ENCODE measurements at regions not wholly inside any gene's neighbourhood (a gene's known extent, or its start where the extent isn't known, plus 50 kb on each side); places are given as distances from the start of the nearest gene placed in this dataset.
A peak's percentile ranks its signal among the peaks of the same experiment; 100 is the strongest.
"Not testable (repeated sequence)": the region's sequence is repeated elsewhere in the genome, so short reads cannot be mapped to it uniquely, and the experiment has no call there.

DNA sequence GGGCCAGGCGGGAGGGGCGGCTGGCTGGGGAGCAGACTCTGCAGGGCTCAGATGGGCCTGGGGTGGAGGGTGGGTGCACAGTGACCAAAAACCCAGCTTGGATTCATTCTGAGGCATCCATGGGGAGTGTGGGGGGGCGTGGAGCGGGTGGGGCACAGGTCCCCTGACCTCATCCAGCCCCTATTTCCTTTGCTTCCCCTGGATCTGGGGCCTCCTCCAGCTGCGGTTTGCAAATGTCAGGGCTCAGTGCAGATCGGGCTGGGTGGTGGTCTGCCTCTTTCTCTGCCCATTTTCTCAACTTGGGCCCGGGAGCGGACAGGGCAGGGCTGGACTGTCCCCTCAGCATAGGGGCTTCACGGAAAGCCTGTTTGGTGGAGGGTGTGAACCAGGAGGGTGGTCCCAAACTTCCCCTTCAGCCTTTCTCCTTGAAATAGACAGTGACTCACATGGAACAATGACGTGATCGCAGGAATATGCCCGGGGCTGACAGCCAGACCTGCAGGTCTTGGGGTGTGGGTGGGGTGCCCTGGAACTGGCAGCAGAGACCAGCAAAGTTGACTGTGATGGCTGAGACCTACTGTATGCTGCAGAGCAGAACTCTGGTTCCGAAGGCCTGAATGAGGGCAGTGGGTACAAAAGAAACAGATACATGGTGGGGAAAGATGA, 72.9 kb upstream of the PODXL start:
- ATAC-seq (no peak), DNase-seq (ENCODE audit: low spot score in 2 of 2) (no peak)
- H3K9me3 Mint-ChIP-seq, result no peaks in the 10 kb centered on the region
- H3K27ac Mint-ChIP-seq, result peak overlapping the region in 1 of 2 donors; percentile 29
- H3K36me3 Mint-ChIP-seq, result no peaks in the 10 kb centered on the region

DNA sequence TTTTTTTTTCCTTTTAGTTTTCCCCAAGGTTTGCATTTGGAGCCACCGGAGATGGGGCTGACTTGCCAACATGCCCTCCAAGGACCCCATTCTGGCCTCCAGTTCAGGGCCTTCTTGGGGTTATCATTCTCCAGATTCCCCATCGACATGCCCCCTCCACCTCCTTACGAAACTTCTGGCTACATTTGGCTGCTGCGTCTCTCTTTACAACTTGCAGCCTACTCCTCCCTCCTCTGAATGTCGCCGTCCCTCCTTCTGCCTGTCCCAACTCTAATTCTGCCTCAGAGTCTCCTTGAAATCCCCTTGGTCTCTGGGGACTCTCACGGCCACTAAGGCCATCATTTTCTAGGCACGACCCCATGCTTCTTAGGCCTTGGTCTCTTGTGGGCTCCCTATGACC, 72.2 kb upstream of the PODXL start:
- H3K27ac Mint-ChIP-seq, result no peak overlapping the region
- no peak for ATAC-seq
- no peaks in the 10 kb centered on the region for H3K36me3 Mint-ChIP-seq
- no peak for DNase-seq (ENCODE audit: low spot score in 2 of 2)
- no peaks in the 10 kb centered on the region for H3K9me3 Mint-ChIP-seq

DNA sequence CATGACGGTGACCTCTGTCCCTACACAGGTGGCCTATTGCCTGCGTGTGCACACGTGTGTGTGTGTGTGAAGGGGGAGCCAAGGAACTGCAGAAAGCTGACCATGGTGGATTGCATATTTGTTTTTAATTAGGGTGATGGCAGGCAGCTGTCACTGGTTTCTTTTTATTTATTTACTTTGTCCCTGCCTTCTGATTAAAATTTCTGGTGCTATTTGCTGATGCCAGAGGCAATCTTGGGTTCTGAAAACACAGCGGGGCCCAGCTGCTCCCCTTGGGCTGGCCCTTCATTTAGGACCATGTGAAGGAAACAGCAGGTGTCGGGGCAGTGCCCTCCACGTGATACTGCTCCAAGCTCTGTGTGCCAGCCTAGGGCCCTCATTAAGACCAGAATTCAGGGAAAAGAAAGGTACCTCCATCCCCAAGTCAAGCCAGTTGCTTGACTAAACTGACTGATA, 71.3 kb upstream of the PODXL start:
- Mint-ChIP-seq H3K9me3 (no peaks in the 10 kb centered on the region), H3K27ac (no peak overlapping the region), H3K36me3 (no peaks in the 10 kb centered on the region)
- ATAC-seq, result no peak
- no peak for DNase-seq (ENCODE audit: low spot score in 2 of 2)

DNA sequence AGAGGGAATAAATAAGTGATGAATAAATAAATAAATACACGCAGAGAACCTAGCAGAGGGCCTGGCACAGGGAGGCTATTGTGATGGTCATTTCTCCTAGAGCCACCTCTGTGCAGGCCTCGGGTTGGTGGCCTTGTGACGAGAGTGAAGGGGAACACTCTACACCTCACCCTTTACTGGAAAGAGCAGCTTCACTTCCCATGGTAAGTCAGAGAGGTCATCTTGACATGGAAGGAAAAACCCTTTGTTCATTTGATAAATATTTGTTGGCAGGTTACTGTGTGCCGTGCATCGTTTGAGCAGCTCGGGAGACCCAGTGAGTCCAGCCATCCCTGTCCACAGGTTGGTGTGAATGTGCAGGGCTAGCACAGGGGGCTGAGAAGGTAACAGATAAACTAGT, 70.2 kb upstream of the PODXL start:
- H3K27ac Mint-ChIP-seq, result no peak overlapping the region
- DNase-seq (ENCODE audit: low spot score in 2 of 2), result no peak
- H3K9me3 Mint-ChIP-seq, result no peaks in the 10 kb centered on the region
- no peak for ATAC-seq
- H3K36me3 Mint-ChIP-seq, result no peaks in the 10 kb centered on the region

DNA sequence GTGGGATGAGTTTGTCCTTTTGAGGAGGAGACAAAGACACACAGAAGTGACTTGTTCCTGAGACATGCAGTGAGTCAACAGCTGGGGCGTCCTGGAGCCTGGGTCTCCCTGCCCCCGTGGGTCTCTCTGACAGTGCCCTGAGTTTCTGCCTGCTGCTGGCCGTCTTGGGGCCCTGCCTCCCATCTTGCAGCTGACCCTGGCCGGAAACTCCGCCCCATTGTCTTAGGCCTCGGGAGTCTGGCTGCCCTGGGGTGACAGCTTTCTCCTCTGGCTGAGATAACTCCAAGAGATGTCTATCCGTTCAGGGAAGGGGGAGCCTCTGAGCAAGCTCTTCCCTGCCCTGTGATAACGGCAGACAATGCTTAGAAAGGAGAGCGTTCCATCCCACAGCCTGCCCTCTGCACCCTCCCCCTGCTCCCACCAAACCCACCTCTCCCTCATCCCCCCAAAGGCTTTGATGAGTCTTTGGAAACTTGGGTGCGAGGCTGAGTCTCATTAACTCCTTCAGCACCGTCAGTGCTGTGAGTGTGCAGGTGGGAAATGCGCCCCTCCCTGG, 69.5 kb upstream of the PODXL start:
- no peaks in the 10 kb centered on the region for H3K36me3 Mint-ChIP-seq
- no peak overlapping the region for H3K27ac Mint-ChIP-seq
- no peak for DNase-seq (ENCODE audit: low spot score in 2 of 2)
- ATAC-seq, result no peak
- H3K9me3 Mint-ChIP-seq, result no peaks in the 10 kb centered on the region

DNA sequence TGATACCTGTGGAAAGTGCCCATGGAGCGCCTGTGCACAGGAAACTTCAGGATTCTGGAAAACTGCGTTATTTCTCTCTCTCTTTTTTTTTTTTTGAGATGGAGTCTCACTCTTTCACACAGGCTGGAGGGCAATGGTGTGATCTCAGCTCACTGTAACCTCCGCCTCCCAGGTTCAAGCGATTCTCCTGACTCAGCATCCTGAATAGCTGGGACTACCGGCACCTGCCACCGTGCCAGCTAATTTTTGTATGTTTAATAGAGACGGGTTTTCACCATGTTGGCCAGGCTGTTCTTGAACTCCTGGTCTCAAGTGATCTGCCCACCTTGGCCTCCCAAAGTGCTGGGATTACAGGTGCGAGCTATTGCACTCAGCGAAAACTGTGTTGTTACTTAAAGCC, 68.9 kb upstream of the PODXL start:
- not testable (repeated sequence) for ATAC-seq; DNase-seq (ENCODE audit: low spot score in 2 of 2); H3K36me3 Mint-ChIP-seq; H3K9me3 Mint-ChIP-seq; H3K27ac Mint-ChIP-seq

DNA sequence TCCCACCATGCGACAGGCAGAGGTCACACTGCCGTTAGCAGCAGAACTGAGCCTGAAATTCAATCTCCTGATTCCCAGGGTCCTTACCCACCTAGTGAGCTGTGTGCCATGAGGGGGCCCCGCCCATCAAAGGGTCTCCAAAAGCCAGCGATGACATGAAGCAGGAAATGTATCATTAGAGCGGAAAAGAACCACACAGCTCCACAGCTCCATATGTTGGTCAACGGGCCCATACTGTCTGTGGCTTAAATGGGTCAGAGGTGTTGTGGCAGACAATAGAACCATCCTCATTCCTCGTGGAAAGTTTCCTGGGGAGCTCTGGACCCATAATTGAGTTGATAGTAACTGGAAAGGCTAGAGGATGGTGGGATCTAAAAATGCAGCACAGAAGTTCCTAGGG, 68.1 kb upstream of the PODXL start:
- ATAC-seq (no peak), DNase-seq (ENCODE audit: low spot score in 2 of 2) (no peak)
- no peaks in the 10 kb centered on the region for H3K9me3 Mint-ChIP-seq
- H3K27ac Mint-ChIP-seq, result no peak overlapping the region
- H3K36me3 Mint-ChIP-seq, result no peaks in the 10 kb centered on the region

DNA sequence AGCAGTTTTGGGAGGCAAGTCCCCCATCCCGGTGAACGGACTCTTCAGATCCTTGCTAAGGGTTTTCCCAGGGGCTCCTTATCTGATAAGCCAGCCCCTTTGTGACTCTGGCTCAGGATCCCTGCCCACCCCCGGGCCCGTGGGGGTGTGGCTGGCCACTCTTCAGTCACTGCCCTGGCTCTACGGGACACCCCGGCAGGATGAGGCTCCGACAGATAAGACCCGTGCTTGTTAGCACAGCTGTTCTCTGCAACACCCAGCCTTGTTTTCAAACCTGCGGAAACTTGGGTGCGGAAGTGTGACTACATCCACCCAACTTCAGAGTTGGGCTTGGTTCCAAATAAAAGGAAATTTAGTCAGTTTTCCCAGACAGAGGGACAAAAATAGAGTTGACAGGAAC, 66.7 kb upstream of the PODXL start:
- no peaks in the 10 kb centered on the region for H3K36me3 Mint-ChIP-seq
- H3K9me3 Mint-ChIP-seq, result no peaks in the 10 kb centered on the region
- ATAC-seq, result no peak
- DNase-seq (ENCODE audit: low spot score in 2 of 2), result no peak
- H3K27ac Mint-ChIP-seq, result no peak overlapping the region

DNA sequence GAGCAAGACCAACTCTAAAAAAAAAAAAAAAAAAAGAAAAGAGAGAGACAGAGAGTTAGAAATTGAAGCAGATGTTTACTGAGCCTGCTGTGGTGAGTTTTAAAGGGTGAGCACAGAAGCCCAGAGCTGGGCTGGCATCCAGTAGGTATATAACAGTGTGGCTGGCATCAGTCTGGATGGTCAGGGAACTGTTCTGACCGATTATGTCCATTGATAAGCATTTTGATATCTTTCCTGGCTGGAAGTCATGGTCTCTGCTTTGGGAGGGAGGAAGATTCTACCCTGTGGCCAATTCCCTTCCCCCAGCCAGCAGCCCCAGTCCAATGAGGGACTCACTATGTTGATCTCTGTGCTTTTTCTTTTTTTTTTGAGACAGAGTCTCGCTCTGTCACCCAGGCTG, 65.2 kb upstream of the PODXL start:
- Mint-ChIP-seq H3K27ac (no peak overlapping the region), H3K9me3 (no peaks in the 10 kb centered on the region)
- no peak for ATAC-seq

DNA sequence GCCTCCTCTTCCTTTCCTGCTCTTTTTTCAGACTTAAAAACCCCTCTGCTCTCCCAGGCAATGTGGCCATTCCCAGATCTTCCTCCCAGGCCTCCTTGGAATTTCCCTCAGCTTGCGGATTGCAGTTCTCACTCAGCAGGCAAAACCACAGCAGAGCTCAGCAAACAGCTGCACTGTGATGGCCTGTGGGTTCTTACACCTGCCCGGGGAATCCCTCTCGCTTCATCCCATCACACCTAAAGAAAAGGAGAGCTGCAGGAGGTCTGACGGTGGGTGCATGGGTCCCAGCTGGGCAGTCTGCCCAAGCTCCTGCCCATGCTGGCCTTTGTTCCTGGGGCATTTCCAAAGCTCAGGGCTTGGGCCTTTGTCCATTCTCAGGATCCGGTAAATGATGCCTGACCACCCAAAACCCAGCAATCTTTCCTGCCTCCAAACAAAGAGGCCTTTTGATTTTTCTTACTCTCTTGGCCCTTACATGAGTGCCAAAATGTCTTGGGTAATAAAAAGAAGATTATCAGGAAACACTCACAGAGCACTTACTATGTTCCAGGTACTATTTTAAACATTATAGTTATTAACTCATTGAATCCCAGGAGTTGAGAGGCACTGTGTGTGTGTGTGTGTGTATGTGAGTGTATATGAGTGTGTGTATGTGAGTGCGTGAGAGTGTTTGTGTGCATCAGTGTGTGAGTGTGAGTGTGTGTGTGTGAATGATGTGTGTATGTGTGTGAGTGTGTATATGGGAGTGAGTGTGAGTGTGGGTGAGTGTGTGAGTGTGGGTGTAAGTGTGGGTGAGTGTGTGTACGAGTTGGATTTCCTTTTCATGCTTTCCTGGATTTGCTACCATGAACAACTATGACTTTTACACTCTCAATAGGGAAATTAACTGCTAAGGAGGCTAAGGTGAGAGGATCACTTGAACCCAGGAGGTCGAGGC, 64.5 kb upstream of the PODXL start:
- peak overlapping the region in 1 of 2 donors; percentile 6 for H3K27ac Mint-ChIP-seq
- H3K36me3 Mint-ChIP-seq, result no peaks in the 10 kb centered on the region
- no peak for DNase-seq (ENCODE audit: low spot score in 2 of 2)
- no peak for ATAC-seq
- no peaks in the 10 kb centered on the region for H3K9me3 Mint-ChIP-seq

More for the DNA sequence above, 65.2 kb upstream of the PODXL start:
- H3K36me3 Mint-ChIP-seq, result no peaks in the 10 kb centered on the region
- no peak for DNase-seq (ENCODE audit: low spot score in 2 of 2)

DNA sequence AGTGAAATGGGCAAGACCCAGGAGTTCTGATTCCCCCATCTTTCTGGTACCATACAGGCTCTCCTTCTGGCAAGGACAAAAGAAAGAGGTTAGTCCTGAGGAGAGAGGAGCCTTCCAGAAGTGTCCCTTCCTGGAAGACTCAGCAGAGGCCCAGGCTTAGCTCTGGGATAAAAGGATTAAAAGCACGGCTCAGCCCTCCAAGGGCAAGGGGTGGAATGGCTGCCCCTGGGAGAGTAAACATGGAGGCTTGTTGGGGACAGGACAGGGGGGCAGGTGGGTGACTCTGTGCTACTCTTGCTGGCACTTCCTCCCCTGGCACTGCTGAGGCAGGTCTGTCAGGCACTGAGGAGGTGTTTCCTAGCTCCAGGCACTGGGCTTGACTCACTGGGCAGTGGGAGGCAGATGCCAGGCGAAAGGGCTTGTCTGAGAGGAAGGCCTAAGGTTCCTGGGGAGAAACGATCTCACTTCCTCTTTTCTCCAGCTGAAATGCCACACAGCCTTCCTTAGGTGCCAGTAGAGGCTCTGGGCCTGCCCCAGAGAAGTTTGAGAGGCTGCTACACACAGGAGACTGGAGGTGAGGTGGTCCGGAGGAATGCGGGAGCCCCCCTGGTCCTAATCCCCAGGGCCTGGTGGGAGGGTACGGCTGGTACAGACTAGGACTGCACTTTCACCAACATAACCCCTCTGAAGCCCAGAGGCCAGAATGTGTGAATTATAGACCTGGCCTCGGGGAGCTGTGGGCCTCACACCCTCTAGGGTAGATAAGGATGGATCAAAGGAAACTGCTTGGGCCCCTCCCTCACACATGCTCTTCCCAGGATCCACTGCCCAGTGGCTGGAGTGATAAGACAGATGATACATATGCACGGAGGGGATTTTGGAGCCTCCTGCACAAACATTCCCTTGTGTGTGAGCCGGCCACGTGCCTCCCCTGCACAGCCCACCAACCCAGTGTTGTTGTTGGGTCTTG, 63.2 kb upstream of the PODXL start:
- ATAC-seq (no peak), DNase-seq (ENCODE audit: low spot score in 2 of 2) (no peak)
- Mint-ChIP-seq H3K27ac (peak overlapping the region in 1 of 2 donors; percentile 68), H3K9me3 (no peaks in the 10 kb centered on the region), H3K36me3 (no peaks in the 10 kb centered on the region)

DNA sequence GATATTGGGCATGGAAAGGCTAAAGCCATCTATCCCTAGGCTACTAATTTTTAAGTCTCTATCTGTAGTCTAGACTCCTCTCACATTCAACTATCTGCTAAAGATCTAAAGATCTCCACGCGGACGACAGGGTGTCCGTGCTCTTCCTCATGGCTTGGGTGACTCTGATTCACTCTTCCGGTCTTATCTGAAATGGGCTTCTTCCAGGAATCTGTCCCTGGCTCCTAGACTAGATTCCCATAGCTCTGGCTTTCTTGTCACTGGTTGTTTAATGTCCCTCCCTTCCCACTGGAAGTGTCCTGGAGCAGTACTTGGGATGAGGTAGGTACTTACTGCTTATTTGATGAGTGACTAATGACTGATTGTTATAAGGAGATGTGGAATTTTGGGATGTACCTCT, 62.0 kb upstream of the PODXL start:
- no peaks in the 10 kb centered on the region for H3K9me3 Mint-ChIP-seq
- no peaks in the 10 kb centered on the region for H3K36me3 Mint-ChIP-seq
- ATAC-seq (no peak), DNase-seq (ENCODE audit: low spot score in 2 of 2) (no peak)
- H3K27ac Mint-ChIP-seq, result peak overlapping the region in 1 of 2 donors; percentile 4

DNA sequence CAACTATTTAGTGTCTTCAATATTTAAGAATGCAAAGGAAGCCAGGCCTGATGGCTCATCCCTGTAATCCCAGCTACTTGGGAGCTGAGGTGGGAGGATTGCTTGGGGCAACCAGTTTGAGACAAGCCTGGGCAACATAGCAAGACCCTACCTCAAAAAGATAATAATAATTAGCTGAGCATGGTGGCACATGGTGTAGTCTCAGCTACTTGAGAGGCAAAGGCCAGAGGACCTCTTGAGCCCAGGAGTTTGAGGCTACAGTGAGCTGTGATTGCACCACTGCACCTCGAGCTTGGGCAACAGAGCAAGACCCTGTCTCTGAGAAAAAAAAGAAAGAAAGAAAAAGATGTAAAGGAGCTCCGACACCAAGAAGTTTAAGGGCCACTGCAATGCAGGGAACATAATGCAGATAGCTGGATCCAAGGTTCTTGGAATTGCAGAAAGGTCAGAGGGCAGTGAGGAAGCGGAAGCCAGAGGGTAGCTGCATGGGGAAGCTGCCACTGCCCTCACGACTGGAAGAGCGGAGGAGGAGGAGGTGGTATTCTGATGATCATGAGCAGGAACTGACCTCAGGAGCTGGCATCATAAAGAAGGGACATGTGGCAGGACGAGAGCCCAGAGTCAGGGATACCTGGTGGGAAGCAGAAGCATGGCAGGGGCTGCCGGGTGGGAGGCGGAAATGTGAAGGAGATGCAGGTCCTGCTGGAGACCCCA, 60.2 kb upstream of the PODXL start:
- DNase-seq (ENCODE audit: low spot score in 2 of 2), result no peak
- Mint-ChIP-seq H3K36me3 (no peaks in the 10 kb centered on the region), H3K9me3 (no peaks in the 10 kb centered on the region), H3K27ac (no peak overlapping the region)
- no peak for ATAC-seq

DNA sequence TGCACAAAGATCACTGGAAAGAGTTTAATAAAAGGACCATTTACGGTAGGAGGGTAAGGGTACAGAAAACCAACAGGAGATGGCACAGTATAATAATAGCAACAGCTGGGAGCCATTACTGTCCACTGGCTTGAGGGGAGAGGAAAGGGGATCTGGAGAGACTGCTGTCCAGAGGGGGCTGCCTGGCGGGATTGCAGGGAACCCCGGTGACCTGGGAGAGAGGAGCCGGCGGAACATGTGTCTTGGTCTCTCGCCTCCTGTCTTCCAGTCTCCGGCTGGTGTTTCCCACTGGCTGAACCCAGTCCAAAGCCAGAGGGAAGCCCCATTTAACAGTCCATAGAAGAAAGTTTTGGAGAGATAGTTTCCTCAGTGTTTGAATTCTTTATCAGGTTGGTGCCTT, 57.5 kb upstream of the PODXL start:
- Mint-ChIP-seq H3K36me3 (no peaks in the 10 kb centered on the region), H3K27ac (no peak overlapping the region), H3K9me3 (no peaks in the 10 kb centered on the region)
- ATAC-seq (no peak), DNase-seq (ENCODE audit: low spot score in 2 of 2) (no peak)

DNA sequence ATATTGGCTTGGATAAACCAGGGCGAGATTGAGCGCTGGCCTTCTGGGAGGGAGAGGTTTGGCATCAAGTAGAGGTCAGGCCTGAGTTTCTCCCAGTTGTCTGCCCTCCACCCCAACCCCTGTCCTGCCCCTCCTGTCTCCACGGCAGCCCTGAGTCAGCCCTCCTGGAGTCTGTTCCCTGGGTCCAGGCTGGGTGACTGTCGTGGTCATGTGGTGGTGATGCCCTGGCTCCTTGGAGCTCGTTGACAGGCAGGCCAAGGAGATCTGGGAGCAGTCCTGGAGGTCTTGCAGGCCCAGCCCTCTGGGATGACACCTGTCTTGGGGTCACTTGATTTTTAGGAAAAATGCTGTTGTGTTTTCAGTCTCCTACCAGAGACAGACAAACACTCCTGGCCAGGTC, 53.6 kb upstream of the PODXL start:
- Mint-ChIP-seq H3K9me3 (no peaks in the 10 kb centered on the region), H3K27ac (no peak overlapping the region), H3K36me3 (no peaks in the 10 kb centered on the region)
- ATAC-seq (no peak), DNase-seq (ENCODE audit: low spot score in 2 of 2) (no peak)

DNA sequence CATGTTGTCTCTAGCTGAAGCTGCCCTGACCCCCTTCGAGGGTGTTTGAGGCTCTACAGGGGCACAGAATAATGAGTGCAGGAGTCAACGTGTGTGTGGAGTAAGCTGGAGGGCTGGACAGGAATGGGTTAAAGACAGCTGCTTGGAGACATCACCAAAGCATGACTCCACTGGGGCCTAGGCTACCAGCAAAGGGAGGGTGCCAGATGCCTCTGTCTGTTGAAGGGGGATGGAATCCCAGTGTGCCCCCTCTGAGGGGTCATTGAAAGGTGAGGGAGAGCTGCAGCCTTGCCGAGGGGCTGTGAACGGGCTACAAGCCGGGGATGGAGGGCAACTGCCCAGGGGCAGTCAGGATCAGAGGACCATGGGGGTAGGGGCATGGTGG, 51.7 kb upstream of the PODXL start:
- no peak for ATAC-seq
- DNase-seq (ENCODE audit: low spot score in 2 of 2), result no peak
- H3K27ac Mint-ChIP-seq, result no peak overlapping the region
- H3K36me3 Mint-ChIP-seq, result no peaks in the 10 kb centered on the region
- no peaks in the 10 kb centered on the region for H3K9me3 Mint-ChIP-seq

Measured in activated naive CD4-positive, alpha-beta T cell treated with anti-CD3 and anti-CD28 coated beads, Interleukin-2, amount 50 U/mL, for 72 hours (primary cell).